AG08396 (cell line): ENCODE measurements at regions not wholly inside any gene's neighbourhood (a gene's known extent, or its start where the extent isn't known, plus 50 kb on each side); places are given as distances from the start of the nearest gene placed in this dataset.
"Not testable (repeated sequence)": the region's sequence is repeated elsewhere in the genome, so short reads cannot be mapped to it uniquely, and the experiment has no call there.

Source experiments
- DNase-seq: peaks from one replicate; pipeline ENCODE4 v3.0.0; 2012; ENCODE audit warnings: low spot score, mixed read lengths

DNA sequence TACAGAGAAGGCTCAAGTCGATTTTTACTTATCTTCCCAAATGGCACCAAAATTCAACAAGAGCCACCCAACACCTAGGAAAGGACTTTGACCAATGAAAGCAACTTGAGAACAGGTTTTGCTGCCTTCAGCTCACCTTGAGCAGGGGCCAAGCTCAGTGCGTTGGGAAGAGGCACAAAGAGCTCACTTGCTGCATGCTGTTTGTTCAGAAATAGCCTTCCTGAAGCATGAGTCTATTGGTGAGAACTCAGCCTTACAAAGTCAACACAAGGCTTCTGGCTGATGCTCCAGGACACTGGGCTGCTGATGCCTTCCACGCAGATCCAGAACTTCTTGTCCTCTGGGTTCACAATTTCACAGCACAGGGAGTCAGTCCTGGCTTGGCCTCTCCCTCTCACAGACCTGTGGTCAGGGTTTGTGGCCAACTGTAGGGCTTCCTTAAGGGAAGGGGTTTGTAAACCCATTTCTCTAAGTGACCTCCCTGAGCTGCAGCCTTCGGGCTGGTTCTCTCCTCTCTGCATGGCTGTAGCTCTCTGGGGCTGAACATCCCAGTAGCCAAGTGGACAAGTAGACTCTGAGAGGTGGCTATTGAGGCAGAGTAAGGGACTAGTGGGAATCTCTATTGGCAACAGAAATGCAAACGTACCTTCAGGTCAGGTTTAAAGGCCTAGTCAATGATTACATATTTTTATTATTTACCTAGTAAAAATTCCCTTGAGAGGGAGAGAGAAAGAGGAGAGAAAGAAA lies 124.7 kb upstream of the GATA6 start:
- DNase-seq: no peak

DNA sequence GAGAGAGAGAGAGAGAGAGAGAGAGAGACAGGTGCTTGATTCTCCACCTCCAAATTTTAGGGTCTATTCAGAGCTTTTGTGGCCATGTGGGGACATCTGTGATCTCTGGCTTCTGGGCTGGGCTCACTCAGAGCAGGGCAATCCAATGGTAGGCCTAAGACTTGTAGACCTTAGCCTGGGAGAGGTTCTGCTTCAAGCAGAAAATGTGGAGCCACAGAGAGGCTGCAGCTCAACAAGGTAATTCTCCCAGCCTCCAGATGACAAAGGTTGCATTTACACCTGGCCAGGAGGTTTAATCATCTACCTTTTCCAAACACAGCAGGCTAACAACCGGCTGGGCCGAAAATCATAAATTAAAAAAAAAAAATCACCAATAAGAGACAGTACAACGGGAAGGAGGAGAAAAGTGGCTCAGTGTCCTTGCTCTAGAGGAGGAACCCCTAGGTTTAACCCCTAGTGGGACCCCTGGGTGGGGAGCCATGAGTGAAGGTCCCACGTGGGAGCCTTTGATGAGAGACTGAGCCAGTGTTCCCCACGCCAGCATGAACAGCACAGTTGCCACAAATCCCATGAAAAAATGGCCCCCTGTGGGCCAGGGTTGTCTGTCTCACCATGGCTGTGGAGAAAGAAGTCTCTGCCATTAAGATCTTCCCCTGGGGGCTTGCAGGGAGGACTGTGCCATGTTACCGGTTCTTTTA lies 124.0 kb upstream of the GATA6 start:
- no peak for DNase-seq

DNA sequence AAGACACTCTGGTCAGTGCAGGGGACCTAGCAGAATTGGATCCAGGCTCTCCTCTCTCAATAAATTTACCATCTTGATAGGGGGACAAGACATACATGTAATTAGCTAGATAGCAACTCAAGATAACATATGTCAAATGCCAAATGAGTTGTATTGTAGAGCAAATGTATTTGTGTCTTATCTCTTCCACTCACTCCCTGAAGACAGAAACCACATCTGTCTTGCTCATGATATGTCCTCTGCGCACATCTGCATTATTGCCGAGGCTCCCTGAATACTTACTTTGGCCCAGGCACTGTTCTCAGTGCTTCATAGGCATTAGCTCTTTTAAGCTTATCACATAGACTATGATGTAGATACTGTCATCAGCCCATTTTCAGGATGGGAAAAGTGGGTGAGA lies 122.9 kb upstream of the GATA6 start:
- no peak for DNase-seq

DNA sequence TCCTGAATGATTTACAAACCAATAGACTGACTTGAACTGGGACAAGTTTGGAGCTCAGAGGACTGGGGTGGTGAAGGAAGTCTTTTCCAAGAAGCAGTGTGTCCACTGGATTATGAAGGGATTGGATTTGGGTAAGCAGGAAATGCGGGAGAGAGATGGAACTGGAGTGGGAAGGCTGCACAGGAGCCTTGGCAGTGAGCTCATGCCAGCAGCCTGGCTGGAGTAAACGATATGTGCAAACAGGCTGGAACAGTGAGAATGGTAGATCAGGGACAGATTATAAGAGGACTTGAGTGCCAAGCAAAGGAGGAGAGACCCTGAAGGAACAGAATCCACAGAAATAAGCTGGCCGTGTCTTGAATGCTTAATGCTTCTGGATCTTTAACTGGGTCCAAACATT lies 121.9 kb upstream of the GATA6 start:
- no peak for DNase-seq

DNA sequence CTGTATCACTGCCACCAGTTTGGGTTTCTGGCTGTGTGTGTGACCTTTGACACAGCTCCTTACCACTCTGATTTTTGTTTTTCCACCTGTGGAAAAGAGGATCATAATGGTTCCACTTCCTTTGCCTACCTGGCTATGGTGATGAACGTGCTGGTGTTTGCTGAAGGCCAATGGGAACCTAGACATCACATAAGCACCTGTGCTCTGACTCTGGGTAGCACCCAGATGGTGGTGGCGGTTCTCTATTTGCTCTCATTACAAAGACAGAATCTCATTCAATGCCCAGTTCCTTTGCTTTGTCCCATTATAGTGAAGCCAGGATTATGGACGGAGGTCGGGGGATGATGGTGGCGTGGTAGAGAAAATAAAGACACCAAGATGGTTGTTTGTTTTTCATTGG lies 121.2 kb upstream of the GATA6 start:
- DNase-seq: no peak

DNA sequence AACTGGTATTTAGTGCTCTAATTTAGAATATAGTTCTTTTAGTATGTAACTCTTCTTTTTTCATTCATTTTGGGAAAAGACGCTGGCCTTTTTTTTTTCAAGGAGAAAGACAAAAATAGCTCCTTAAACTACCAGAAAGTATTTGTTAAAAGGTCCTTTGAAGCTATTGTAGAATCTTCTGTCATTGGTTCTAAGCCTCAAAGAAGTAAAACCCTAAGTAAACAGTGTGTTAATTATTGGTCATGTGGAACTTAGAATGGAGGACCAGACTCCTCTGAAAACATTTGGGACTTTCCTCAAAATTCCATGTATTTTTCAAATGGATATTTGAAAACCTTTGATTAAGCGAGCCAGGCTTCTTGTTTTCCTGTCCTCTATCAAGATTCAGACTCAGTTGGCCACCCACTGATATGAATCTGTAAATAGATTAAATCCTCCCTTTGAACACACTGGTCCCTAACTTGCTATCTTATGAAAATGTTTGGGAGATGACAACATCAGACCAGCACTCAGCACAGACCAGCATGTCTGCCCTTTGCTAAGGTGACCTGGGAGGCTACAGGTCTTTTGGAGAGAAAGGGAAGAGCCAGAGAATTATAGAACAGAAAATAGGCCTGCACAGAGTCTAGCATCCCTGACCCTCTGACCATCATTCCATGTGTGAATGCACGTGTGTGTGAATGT lies 120.3 kb upstream of the GATA6 start:
- DNase-seq: no peak

DNA sequence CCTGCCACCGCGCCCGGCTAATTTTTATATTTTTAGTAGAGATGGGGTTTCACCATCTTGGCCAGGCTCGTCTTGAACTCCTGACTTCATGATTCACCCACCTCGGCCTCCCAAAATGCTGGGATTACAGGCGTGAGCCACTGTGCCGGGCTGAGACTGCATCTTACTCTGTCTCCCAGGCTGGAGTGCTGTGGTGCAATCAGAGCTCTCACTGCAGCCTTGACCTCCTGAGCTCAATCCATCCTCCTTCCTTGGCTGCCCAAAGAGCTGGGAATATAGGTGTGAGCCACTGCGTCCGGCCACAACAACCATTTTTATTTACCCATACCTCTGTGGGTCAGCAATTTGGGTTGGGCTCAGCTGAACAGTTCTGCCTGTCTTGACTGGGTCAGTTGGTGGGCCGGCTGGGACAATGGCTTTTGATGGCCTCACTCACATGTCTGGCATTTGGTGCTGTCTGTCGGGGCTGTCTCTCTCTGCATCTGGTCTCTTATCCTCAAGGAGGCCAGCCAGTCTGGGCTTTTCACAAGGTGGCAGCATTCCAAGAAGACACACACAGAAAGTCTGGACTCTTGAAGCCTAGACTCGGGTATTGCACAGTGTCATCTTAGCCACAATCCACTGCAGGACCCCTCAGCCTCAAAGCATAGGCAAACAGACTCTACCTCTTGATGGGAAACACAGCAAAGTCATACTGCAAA lies 116.8 kb upstream of the GATA6 start:
- no peak for DNase-seq

DNA sequence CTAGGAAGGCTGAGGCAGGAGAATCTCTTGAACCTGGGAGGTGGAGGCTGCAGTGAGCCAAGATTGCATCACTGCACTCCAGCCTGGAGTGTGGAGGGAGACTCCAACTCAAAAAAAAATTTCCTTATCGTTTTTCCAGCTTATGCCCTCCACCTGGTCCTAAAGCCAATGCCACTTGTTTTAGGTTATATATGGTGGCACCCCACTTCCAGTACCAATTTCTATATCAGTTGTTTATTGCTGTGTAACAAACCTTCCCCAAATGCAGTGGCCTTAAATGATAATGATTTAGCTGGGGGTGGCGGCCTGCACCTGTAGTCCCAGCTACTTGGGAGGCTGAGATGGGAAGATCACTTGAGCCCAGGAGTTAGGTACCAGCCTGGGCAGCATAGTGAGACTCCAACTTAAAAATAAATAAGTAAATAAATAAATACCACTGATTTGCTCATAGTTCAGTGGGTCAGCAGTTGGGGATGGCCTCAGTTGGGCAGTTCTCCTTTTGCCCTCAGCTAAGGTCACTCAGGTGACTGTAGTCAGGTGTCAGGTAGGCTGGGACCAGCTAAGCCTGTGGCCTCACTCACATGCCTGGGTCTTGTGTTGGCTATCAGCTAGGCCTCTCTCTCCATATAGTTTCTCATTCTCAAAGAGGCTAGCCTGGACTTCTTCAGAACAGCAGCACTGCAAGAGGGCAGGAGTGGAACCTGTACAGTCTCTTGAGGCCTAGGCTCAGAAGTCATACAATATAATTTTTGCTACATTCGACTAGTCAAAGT lies 113.7 kb upstream of the GATA6 start:
- DNase-seq: no peak

DNA sequence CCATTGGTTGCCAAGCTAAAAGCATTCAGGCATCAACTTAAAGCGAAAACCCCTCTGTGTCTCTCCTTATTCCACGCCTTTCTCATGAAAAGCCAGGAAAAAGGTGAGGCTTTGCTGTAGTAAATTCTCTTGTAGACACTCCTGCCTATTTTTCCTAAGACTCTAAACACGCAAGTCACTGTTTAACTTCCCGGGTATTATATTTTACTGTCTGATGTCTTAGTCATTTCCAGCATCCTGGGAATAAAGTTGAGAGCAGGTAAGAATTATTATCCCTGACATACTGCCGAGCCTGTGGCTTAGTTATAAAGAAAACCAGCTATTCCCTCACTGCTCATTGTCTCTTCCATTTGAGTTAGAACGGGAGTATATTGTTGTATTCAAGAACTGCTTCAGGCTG lies 112.4 kb upstream of the GATA6 start:
- DNase-seq: no peak

DNA sequence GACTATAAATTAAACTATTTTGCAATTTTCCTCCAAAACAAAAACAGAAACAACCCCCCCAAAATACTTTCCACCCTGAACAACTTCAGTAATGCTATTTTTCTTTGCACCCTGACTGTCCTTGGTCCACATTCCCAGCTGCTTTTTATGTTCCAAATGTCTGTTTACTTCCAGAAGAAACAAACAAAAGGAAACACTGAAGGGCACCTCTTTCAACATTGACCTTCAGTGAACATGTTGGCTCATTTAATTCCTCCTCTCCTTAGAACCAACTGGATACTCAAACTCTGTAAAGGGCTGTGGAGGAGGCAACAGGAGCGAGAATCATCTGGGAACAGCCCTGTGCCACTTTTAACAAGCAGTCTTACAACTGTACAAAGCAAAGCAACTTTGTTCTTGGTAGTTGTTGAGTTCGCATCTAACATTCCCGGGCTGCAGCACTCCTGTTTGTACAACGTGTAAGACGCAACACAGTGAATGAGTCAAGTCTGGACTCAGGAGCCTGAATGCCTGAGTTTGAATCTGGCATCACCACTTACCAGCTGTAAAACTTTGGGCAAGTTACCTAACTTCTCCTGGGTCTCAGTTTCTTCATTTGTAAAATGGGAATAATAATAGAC lies 111.4 kb upstream of the GATA6 start:
- no peak for DNase-seq

DNA sequence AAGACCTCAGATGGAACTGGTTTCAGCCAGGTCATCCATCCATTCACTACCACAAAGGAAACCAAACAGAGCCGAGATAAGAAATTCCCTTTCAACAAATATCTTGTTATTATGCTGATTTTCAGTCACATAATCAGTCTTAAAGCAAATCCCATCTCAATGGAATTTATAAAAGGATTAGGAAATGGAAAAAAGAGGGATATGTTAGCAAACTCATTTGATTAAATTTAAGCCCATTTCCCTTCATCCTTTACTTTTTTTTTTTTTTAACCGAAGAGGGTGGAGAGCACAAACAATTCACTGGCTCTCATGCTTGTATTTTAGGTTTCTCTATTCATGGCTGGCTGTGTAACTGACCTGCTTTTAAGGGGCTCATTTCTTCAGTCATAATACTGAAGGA lies 109.0 kb upstream of the GATA6 start:
- DNase-seq: no peak

DNA sequence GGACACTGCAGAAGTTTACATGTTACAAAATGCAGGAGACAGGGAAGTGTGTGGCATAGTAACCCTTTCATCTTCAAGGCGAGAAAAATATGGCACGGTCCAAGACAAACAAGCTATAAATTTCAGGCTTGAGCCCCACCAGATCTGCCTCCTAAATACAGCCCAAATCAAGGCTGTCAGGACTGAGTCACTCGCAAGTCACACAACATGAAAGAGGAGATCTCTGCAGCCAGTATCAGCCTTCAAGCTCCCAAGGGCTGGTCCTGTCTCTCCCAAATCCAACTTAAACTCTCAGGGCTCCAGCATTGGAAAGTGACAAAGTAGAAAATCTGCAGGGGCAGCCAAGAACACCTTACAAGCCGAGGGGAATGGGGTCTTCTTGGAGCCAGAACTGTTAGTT lies 106.3 kb upstream of the GATA6 start:
- no peak for DNase-seq

DNA sequence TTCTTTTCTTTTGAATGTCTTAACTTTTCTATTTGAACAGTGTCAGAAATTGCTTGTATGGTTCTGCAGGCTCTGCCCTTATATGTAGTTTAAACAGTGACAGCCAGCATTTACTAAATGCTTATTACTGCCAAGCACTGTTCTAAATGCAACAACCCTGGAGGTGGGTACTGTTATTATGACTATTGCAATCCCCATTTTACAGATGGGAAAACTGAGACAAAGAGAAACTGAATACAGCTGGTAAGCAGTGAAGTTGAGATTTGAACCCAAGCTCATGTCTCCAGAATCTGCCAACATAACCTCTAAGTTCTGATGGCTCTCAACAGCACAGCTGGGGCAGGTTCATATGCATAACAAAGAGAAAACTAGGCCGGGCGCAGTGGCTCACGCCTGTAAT lies 105.7 kb upstream of the GATA6 start:
- no peak for DNase-seq

DNA sequence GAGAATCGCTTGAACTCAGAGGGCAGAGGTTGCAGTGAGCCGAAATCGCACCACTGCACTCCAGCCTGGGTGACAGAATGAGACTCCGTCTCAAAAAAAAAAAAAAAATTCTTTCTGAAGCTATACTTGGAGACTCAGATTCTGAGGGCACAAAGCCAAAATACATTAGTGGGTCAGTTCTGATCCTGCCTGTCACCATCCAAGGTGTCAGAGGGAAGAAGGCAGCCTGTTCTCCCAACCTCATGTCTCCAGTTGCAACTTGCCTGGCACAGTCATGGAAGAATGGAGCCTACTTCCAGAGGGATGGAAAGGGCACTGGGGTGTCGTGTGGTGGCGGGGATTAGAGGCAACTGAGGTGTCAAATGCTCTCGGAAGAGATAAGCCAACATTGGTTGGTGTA lies 104.8 kb upstream of the GATA6 start:
- DNase-seq: no peak

DNA sequence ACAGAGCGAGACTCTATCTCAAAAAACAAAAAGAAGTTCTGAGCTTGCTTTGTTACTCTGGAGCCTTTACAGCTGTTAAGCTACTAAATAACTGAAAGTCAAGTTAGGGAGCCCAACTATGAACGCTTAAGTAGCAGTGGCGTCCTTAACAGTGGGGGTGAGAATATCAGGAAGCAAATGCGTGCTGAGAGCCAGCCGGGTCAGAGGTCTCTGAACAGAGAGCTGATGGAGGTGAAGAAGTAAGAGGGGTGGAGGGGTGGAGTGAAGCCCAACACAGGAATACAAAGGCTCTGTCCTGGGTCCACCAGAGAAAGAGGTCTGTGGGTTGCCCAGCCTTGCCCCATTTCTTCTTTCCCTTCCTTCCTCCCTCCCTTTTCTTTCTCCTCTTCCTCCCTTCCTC lies 104.1 kb upstream of the GATA6 start:
- no peak for DNase-seq

DNA sequence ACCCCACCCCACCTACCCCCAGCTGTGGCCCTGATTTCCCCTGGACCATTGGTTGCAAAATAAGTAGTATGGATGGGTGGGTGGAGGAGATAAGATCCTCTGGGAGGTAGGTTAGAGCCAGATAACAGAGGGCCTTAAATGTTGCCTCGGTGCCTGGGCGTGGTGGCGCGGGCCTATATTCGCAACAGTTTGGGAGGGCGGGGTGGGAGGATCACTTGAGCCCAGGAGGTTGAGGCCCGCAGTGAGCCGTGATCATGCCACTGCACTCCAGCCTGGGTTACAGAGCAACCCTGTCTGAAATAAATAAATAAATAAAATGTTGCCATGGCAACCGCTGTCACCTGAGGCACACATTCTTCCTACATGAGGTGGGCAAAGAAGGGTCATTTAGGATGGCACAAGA lies 103.3 kb upstream of the GATA6 start:
- no peak for DNase-seq

DNA sequence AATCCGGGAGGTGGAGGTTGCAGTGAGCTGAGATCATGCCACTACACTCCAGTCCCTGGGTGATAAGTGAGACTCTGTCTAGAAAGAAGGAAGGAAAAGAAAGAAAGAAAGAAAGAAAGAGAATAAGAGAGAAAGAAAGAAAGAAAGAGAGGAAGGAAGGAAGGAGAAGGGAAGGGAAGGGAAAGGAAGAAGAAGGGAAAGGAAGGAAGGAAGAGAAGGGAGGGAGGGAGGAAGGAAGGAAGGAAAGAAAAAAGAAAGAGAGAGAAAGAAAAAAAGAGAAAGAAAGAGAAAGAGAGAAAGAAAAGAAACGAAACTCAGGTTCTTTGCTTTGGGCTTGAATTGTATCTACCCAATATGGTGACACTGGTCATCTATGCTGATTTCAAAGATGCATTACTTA lies 102.3 kb upstream of the GATA6 start:
- no peak for DNase-seq

DNA sequence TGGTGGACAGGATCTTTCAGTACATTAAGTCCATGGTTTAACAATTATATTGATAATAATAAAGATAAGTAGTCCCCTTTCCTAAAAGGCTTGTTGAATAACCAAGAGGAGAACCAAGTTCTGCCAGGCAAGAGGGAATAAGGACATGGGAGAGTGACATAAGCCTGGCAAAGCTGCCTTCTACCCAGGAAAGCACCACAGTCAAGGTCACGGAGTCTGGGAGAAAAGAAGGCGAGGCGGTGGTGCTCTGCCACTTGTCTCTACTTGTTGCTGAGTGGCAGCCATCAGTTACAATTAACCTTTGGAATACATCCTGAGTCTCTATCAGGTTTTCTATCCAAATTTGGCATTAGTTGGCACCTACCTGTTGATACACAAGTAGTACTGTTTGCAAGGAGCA lies 101.7 kb upstream of the GATA6 start:
- no peak for DNase-seq

DNA sequence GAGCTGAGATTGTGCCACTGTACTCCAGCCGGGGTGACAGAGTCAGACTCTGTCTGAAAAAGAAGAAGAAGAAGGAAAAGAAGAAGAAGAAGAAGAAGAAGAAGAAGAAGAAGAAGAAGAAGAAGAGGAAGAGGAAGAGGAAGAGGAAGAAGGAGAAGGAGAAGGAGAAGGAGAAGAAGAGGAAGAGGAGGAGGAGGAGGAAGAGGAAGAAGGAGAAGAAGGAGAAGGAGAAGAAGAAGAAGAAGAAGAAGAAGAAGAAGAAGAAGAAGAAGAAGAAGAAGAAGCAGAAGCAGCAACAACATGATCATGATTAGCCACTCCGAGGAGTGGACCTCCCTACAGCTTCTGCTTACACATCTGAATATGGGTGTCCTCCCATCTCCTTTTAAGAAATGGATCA lies 100.6 kb upstream of the GATA6 start:
- DNase-seq: not testable (repeated sequence)

DNA sequence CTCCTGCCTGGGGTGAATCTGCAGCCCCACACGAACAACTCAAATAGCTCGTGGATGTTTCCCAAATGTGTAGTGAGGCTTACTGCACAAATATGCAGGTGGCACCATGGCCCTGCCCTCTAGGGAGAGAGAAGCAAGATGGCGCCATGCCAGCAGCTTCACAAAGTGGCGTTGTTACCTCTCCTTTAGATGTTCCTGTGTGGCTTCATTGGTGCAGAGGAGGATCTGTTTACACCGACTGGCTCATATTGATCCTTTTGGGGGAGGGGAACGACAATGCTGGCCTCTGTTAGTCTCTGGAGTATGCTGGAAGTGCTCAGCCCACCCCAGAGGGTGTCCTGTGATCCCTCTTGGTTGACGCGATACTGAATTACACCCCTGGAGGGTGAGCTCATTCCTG lies 99.5 kb upstream of the GATA6 start:
- no peak for DNase-seq

DNA sequence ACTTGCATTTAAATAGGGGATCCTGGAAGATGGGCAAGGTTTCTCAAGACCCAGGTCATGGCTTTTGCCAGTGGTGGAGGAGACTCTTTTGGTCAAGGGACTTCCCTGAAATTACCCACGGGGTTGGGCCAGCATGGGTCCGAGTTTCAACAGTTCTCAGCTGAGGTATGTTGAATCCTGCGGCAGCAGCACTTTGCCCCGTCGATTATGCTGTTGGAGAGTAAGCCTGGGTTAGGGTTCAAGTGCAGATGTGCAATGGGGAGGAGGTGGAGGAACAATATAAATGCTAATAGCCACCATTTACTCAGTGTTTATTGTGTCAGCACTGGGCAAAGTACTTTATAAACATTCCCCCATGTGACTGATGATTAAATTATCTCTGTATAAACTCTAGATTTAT lies 96.0 kb upstream of the GATA6 start:
- DNase-seq: no peak
